ENCODE measurements at regions not wholly inside any gene's neighbourhood (a gene's known extent, or its start where the extent isn't known, plus 50 kb on each side); places are given as distances from the start of the nearest gene placed in this dataset.
"Not testable (repeated sequence)": the region's sequence is repeated elsewhere in the genome, so short reads cannot be mapped to it uniquely, and the experiment has no call there.

GRCh38 chr3:29143151-29143550 lies 137.7 kb upstream of the RBMS3 start:
- DNase-seq (ENCODE audit: low spot score) = no peak

GRCh38 chr3:29144361-29144760 lies 136.5 kb upstream of the RBMS3 start:
- no peak for DNase-seq (ENCODE audit: low spot score)

GRCh38 chr3:29144807-29145206 lies 136.1 kb upstream of the RBMS3 start:
- DNase-seq (ENCODE audit: low spot score) = no peak

GRCh38 chr3:29145360-29145759 lies 135.5 kb upstream of the RBMS3 start:
- no peak for DNase-seq (ENCODE audit: low spot score)

- no peak for DNase-seq (ENCODE audit: low spot score)
Measured at GRCh38 chr3:29152379-29152778, 128.5 kb upstream of the RBMS3 start.

- DNase-seq (ENCODE audit: low spot score) = no peak
Measured at GRCh38 chr3:29153811-29154210, 127.1 kb upstream of the RBMS3 start.

GRCh38 chr3:29156086-29156715 lies 124.7 kb upstream of the RBMS3 start:
- DNase-seq (ENCODE audit: low spot score) = no peak

GRCh38 chr3:29164825-29165224 lies 116.0 kb upstream of the RBMS3 start:
- DNase-seq (ENCODE audit: low spot score) = no peak

GRCh38 chr3:29167180-29167579 lies 113.7 kb upstream of the RBMS3 start:
- DNase-seq (ENCODE audit: low spot score) = no peak

GRCh38 chr3:29168081-29168480 lies 112.8 kb upstream of the RBMS3 start:
- DNase-seq (ENCODE audit: low spot score) = no peak

- no peak for DNase-seq (ENCODE audit: low spot score)
Measured at GRCh38 chr3:29168696-29169095, 112.2 kb upstream of the RBMS3 start.

- DNase-seq (ENCODE audit: low spot score) = no peak
Measured at GRCh38 chr3:29169451-29169850, 111.4 kb upstream of the RBMS3 start.

GRCh38 chr3:29171043-29171990 lies 109.6 kb upstream of the RBMS3 start:
- DNase-seq (ENCODE audit: low spot score) = no peak

GRCh38 chr3:29176501-29176900 lies 104.4 kb upstream of the RBMS3 start:
- DNase-seq (ENCODE audit: low spot score) = peak; percentile 12

GRCh38 chr3:29178809-29179793 lies 101.8 kb upstream of the RBMS3 start:
- DNase-seq (ENCODE audit: low spot score) = no peak

- DNase-seq (ENCODE audit: low spot score) = no peak
Measured at GRCh38 chr3:29181149-29181780, 99.6 kb upstream of the RBMS3 start.

GRCh38 chr3:29181872-29182271 lies 99.0 kb upstream of the RBMS3 start:
- DNase-seq (ENCODE audit: low spot score) = no peak

- DNase-seq (ENCODE audit: low spot score) = not testable (repeated sequence)
Measured at GRCh38 chr3:29182828-29183227, 98.0 kb upstream of the RBMS3 start.

- DNase-seq (ENCODE audit: low spot score) = no peak
Measured at GRCh38 chr3:29183346-29184087, 97.4 kb upstream of the RBMS3 start.

GRCh38 chr3:29185706-29186105 lies 95.2 kb upstream of the RBMS3 start:
- DNase-seq (ENCODE audit: low spot score) = no peak

GRCh38 chr3:29186131-29186599 lies 94.7 kb upstream of the RBMS3 start:
- no peak for DNase-seq (ENCODE audit: low spot score)
